Activated CD4-positive, alpha-beta memory T cell treated with anti-CD3 and anti-CD28 coated beads for 36 hours (primary cell): ENCODE measurements at regions not wholly inside any gene's neighbourhood (a gene's known extent, or its start where the extent isn't known, plus 50 kb on each side); places are given as distances from the start of the nearest gene placed in this dataset.
"Not testable (repeated sequence)": the region's sequence is repeated elsewhere in the genome, so short reads cannot be mapped to it uniquely, and the experiment has no call there.

Experiments
- CTCF ChIA-PET: fragments of 350-600 bp; sonication (Branson Sonifier 250); formaldehyde crosslinking; loops from one replicate; lab custom pipeline; 2021; ENCODE audit warnings: antibody characterized with exemption, inconsistent platforms; lab: Charles Lee
- POLR2A ChIA-PET: fragments of 350-600 bp; sonication (Branson Sonifier 250); formaldehyde crosslinking; loops from one replicate; lab custom pipeline; 2021; ENCODE audit warnings: antibody characterized with exemption; lab: Charles Lee
- DNase-seq: peaks from one replicate; pipeline ENCODE4 v3.0.0-alpha.2; 2020
- H3K27ac Mint-ChIP-seq: one replicate; pipeline ENCODE4 v1.8.0; 2021; ENCODE audit warnings: mixed read lengths
- H3K27me3 Mint-ChIP-seq: one replicate; pipeline ENCODE4 v1.8.0; 2021; ENCODE audit warnings: mixed read lengths
- H3K36me3 Mint-ChIP-seq: one replicate; pipeline ENCODE4 v1.8.0; 2021; ENCODE audit warnings: mixed read lengths
- H3K4me1 Mint-ChIP-seq: one replicate; pipeline ENCODE4 v1.8.0; 2021; ENCODE audit warnings: low read depth, mixed read lengths
- H3K4me3 Mint-ChIP-seq: one replicate; pipeline ENCODE4 v1.8.0; 2021; ENCODE audit warnings: mild to moderate bottlenecking, mixed read lengths
- H3K9me3 Mint-ChIP-seq: one replicate; pipeline ENCODE4 v1.8.0; 2021; ENCODE audit warnings: mixed read lengths
- intact Hi-C: fragments of 100-400 bp; cut with micrococcal nuclease; formaldehyde crosslinking; loops from one replicate; pipeline ENCODE4 v1.15.1; 2023

DNA sequence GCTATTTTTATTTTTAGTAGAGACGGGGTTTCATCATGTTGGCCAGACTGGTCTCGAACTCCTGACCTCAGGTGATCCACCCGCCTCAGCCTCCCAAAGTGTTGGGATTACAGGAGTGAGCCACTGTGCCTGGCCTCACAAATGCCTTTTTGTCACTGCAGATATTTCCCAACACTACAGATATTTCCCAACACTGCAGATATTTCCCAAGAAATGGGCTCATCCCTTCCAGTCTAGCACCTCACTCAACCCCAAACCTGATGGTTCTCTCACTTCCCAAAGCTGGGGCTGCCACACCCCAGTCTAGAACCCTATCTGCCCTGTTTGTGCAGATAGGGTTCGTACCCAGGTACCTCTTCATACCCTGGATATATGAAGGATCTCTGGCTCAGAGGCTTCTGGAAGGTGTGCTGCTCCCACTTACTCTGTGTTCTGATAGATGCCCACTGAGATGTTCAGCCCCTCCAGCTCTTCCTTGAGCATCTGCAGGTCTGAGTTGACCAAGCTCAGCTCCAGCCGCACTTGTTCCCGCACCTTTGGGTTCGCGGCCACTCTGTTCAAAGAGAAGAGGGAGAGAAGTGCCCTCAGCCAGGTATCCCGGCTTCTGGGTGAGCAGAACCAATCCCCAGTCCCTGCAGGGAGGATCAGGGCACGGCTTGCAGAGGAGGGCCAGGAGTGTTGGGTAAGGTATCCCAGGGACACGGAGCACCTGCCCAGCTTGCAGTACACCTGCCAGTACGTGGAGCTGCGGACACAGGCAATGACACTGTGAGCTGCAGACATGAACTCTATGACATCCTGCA, 265.1 kb downstream of the GOLGA6L6 start:
- not testable (repeated sequence) for H3K36me3 Mint-ChIP-seq, H3K27ac Mint-ChIP-seq

GRCh38 chr15:20275373-20275967, 266.1 kb downstream of the GOLGA6L6 start:
- POLR2A ChIA-PET, CTCF ChIA-PET, H3K27me3 Mint-ChIP-seq, H3K36me3 Mint-ChIP-seq, H3K4me1 Mint-ChIP-seq, H3K9me3 Mint-ChIP-seq, DNase-seq, intact Hi-C loops, H3K27ac Mint-ChIP-seq, H3K4me3 Mint-ChIP-seq: not testable (repeated sequence)

More for the DNA sequence above, 265.1 kb downstream of the GOLGA6L6 start:
- H3K4me1 Mint-ChIP-seq, POLR2A ChIA-PET, intact Hi-C loops, CTCF ChIA-PET, H3K4me3 Mint-ChIP-seq, H3K27me3 Mint-ChIP-seq, H3K9me3 Mint-ChIP-seq, DNase-seq: not testable (repeated sequence)

GRCh38 chr15:20272422-20273184, 269.0 kb downstream of the GOLGA6L6 start:
- H3K27ac Mint-ChIP-seq = no peak overlapping the region
- H3K9me3 Mint-ChIP-seq = no peaks in the 10 kb centered on the region
- H3K4me3 Mint-ChIP-seq = no peak overlapping the region
- ChIA-PET POLR2A (no interaction called here), CTCF (no interaction called here)
- no peaks in the 10 kb centered on the region for H3K27me3 Mint-ChIP-seq
- intact Hi-C loops = no loop called here
- H3K4me1 Mint-ChIP-seq = no peaks in the 10 kb centered on the region
- DNase-seq = no peak
- no peaks in the 10 kb centered on the region for H3K36me3 Mint-ChIP-seq

DNA sequence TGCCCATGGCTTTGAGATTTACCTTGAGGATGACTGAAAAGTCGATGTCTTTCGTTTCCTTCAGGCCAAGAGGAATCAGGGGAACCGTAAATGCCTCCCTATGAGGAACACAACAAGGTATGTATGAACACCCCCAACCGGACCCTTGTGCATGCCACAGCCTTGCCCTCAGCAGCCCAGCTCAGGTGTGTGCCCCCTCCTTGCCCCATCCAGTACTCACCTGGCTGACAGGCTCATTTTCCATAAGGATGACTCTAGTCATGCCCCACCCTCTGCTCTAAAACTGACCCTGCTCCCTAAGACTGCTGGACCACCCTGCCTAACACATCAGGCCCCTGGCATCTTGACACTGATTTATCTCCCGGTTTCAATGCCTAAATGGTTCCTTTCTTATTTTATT, 270.0 kb downstream of the GOLGA6L6 start:
- no peaks in the 10 kb centered on the region for H3K4me1 Mint-ChIP-seq
- intact Hi-C loops = no loop called here
- H3K36me3 Mint-ChIP-seq = no peaks in the 10 kb centered on the region

DNA sequence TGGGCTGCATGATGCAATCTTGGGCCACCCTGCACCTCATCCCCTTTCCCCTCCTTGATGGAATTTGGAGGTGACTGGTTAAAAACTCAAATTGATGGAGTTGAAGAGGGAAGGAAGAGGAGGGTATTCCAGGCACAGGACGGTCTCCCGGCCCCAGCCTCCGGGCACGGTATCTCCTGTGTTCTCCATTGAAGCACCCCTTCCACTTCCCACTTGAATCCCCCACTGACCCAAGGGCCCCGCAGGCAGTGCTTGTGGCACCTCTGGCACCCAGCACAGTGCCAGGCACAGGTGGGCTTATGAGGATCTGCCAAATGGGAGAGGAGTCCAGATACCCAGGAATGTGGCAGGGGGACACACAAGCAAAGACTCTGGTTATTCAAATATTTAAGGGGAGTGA, 271.6 kb downstream of the GOLGA6L6 start:
- intact Hi-C loops, H3K36me3 Mint-ChIP-seq, H3K4me3 Mint-ChIP-seq, H3K4me1 Mint-ChIP-seq, DNase-seq, H3K27ac Mint-ChIP-seq, H3K27me3 Mint-ChIP-seq, H3K9me3 Mint-ChIP-seq, POLR2A ChIA-PET, CTCF ChIA-PET: not testable (repeated sequence)

More for the DNA sequence above, 270.0 kb downstream of the GOLGA6L6 start:
- no peak for DNase-seq
- CTCF ChIA-PET = no interaction called here
- Mint-ChIP-seq H3K27ac (no peak overlapping the region), H3K27me3 (no peaks in the 10 kb centered on the region), H3K9me3 (no peaks in the 10 kb centered on the region), H3K4me3 (no peak overlapping the region)
- POLR2A ChIA-PET = no interaction called here

DNA sequence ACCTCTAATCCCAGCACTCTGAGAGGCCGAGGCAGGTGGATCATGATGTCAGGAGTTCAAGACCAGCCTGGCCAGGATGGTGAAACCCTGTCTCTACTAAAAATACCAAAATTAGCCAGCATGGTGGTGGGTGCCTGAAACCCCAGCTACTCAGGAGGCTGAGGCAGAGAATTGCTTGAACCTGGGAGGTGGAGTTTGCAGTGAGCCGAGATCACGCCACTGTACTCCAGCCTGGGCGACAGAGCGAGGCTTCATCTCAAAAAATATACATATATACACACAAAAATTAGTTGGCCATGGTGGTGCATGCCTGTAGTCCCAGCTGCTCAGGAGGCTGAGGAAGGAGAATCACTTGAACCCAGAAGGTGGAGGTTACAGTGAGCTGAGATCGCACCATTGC, 273.6 kb downstream of the GOLGA6L6 start:
- POLR2A ChIA-PET, DNase-seq, intact Hi-C loops, CTCF ChIA-PET, H3K4me3 Mint-ChIP-seq, H3K4me1 Mint-ChIP-seq, H3K9me3 Mint-ChIP-seq, H3K27me3 Mint-ChIP-seq, H3K27ac Mint-ChIP-seq, H3K36me3 Mint-ChIP-seq: not testable (repeated sequence)

- intact Hi-C loops, DNase-seq, H3K27ac Mint-ChIP-seq, CTCF ChIA-PET, H3K9me3 Mint-ChIP-seq, H3K27me3 Mint-ChIP-seq, H3K36me3 Mint-ChIP-seq, H3K4me1 Mint-ChIP-seq, H3K4me3 Mint-ChIP-seq, POLR2A ChIA-PET: not testable (repeated sequence)
Observed at GRCh38 chr15:20267051-20267730, 274.4 kb downstream of the GOLGA6L6 start.

DNA sequence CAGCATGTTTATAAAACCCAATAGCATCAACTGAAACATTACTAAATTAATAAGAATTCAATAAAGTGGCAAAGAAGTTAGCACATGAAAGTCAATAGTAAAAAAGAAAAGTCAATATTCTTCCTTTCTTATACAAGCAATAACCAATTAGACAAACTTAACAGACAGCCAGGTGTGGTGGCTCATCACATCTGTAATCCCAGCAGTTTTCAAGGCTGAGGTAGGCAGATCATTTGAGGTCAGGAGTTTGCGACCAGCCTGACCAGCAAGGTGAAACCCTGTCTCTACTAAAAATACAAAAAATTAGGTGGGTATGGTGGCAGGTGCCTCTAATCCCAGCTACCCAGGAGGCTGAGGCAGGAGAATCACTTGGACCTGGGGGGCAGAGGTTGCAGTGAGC, 275.9 kb downstream of the GOLGA6L6 start:
- H3K4me3 Mint-ChIP-seq, intact Hi-C loops, POLR2A ChIA-PET, H3K27ac Mint-ChIP-seq, H3K4me1 Mint-ChIP-seq, H3K36me3 Mint-ChIP-seq, H3K9me3 Mint-ChIP-seq, DNase-seq, H3K27me3 Mint-ChIP-seq, CTCF ChIA-PET: not testable (repeated sequence)

DNA sequence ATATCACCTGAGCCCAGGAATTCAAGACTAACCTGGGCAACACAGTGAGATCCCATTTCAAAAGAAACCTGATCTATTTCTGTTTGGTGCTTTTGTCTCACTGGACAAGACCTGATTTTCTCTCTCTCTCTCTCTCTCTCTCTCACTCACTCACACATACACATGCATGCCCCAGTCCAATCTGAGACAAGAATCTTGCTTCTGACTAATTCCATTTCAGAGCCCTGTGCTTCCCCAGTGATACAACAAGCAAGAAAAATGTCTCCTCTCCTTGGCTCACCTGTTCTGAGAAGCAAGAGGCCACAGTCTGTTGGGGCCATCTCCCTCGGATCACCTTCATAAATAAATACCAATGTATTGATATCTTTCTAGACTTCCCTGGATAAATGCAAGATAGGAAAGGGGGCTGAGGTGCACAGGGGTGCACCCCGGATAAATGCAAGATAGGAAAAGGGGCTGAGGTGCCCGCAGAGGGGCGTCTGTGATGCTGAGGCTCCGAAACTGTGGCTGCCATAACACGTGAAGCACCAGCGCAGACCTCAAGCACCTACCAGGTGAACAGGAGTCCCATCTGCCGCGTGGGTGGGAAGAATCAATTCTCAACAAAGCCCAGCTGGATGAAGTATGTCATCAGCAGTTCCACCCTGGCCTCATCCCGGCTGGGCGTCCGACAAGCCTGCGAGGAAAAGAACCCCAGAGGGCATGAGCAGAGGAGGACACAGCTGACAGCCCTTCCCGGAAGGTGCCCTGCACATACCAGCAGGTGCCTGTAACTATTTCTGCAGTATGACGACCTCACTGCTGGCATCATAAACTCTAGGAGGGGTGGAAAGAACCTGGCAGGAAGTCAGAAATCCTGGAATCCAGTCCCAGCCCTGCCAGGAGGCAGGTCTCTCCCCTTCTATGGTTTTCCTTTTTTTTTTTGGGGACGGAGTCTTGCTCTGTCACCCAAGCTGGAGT, 280.0 kb downstream of the GOLGA6L6 start:
- H3K4me3 Mint-ChIP-seq, POLR2A ChIA-PET, intact Hi-C loops, CTCF ChIA-PET, H3K27ac Mint-ChIP-seq, H3K4me1 Mint-ChIP-seq, DNase-seq, H3K27me3 Mint-ChIP-seq, H3K9me3 Mint-ChIP-seq, H3K36me3 Mint-ChIP-seq: not testable (repeated sequence)

DNA sequence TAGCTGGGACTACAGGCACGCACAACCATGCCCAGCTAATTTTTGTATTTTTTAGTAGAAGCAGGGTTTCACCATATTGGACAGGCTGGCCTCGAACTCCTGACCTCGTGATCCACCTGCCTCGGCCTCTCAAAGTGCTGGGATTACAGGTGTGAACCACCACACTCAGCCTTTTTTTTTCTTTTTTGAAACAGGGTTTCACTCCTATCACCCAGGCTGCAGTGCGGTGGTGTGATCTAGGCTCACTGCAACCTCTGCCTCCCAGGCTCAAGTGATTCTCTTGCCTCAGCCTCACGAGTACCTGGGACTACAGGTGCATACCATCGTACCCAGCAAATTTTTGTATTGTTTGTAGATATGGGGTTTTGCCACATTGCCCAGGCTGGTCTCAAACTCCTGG, 280.9 kb downstream of the GOLGA6L6 start:
- CTCF ChIA-PET, H3K9me3 Mint-ChIP-seq, POLR2A ChIA-PET, H3K4me1 Mint-ChIP-seq, H3K27me3 Mint-ChIP-seq, DNase-seq, H3K27ac Mint-ChIP-seq, intact Hi-C loops, H3K4me3 Mint-ChIP-seq, H3K36me3 Mint-ChIP-seq: not testable (repeated sequence)

GRCh38 chr15:20259559-20260190, 281.9 kb downstream of the GOLGA6L6 start:
- intact Hi-C loops, H3K4me3 Mint-ChIP-seq, H3K4me1 Mint-ChIP-seq, H3K36me3 Mint-ChIP-seq, CTCF ChIA-PET, DNase-seq, H3K9me3 Mint-ChIP-seq, POLR2A ChIA-PET, H3K27me3 Mint-ChIP-seq, H3K27ac Mint-ChIP-seq: not testable (repeated sequence)
